Spleen (tissue), 7 donors: ENCODE measurements at regions not wholly inside any gene's neighbourhood (a gene's known extent, or its start where the extent isn't known, plus 50 kb on each side); places are given as distances from the start of the nearest gene placed in this dataset.

Source experiments
- CTCF ChIP-seq, 11 experiments: fragments of 200-600 bp in 7 of 11; fragments of 450-650 bp in 4 of 11; sonication (generic) in 4 of 11; IDR thresholded peaks in 8 of 11; conservative IDR thresholded peaks in 3 of 11; 1 replicate in 7 of 11; 2 replicates in 4 of 11; pipeline versions ENCODE4 v1.4.0 to v1.8.0; 2016 to 2021; ENCODE audit warnings: antibody characterized with exemption in 11 of 11, inconsistent platforms in 4 of 11, mild to moderate bottlenecking in 1 of 11
- POLR2A ChIP-seq, 3 donors: fragments of 450-650 bp; IDR thresholded peaks; one replicate each; pipeline ENCODE4 v1.5.1; 2017; ENCODE audit warnings: antibody characterized with exemption in 3 of 3, mild to moderate bottlenecking in 1 of 3
- POLR2AphosphoS5 ChIP-seq, 3 donors: sonication (generic); formaldehyde crosslinking; IDR thresholded peaks; one replicate each; pipeline ENCODE4 v1.5.1; 2017; ENCODE audit warnings: antibody characterized with exemption in 3 of 3
- donor health status: DM: no; HTN: no; CAD: no; lungs with moderate emphysema.
- donor health status: DM: no; HTN: no; CAD: no.
- donor health status: DM: no; HTN: no; CAD: no.

GRCh38 chr5:96197347-96197746, 235.7 kb upstream of the ELL2 start:
- TF ChIP-seq CTCF (IDR thresholded peaks at IDR 0.05 in 8 of 11, conservative IDR thresholded peaks at IDR 0.05 in 3 of 11), result no peak
- TF ChIP-seq POLR2A (IDR thresholded peaks at IDR 0.05), result no peak
- TF ChIP-seq POLR2AphosphoS5 (IDR thresholded peaks at IDR 0.05), result no peak
